HEK293 (cell line): ENCODE measurements at regions not wholly inside any gene's neighbourhood (a gene's known extent, or its start where the extent isn't known, plus 50 kb on each side); places are given as distances from the start of the nearest gene placed in this dataset.

Experiments
- KLF10 ChIP-seq: fragments of 450-650 bp; IDR thresholded peaks from 2 replicates; pipeline ENCODE4 v1.5.1; 2018; ENCODE audit warnings: missing biosample characterization, mild to moderate bottlenecking, missing genetic modification characterization
- MEIS1 ChIP-seq: sonication (generic); formaldehyde crosslinking; IDR thresholded peaks from 2 replicates; pipeline ENCODE4 v1.8.1; 2022; ENCODE audit warnings: missing genetic modification reagents, mild to moderate bottlenecking, borderline replicate concordance
- PRDM1 ChIP-seq: fragments of 450-650 bp; formaldehyde crosslinking; IDR thresholded peaks from 2 replicates; pipeline ENCODE4; 2016; ENCODE audit warnings: missing biosample characterization, missing genetic modification characterization
- ZBTB20 ChIP-seq: fragments of 450-650 bp; formaldehyde crosslinking; IDR thresholded peaks from 2 replicates; pipeline ENCODE4 v1.5.1; 2016; ENCODE audit warnings: missing biosample characterization, missing genetic modification characterization
- ZFP69B ChIP-seq: fragments of 450-650 bp; formaldehyde crosslinking; IDR thresholded peaks from 2 replicates; pipeline ENCODE4 v1.5.1; 2016; ENCODE audit warnings: missing biosample characterization, missing genetic modification characterization
- ZNF311 ChIP-seq: fragments of 450-650 bp; formaldehyde crosslinking; IDR thresholded peaks from 2 replicates; pipeline ENCODE4 v1.5.1; 2017; ENCODE audit warnings: missing biosample characterization, missing genetic modification characterization, borderline replicate concordance
- ZNF423 ChIP-seq: fragments of 450-650 bp; formaldehyde crosslinking; IDR thresholded peaks from 2 replicates; pipeline ENCODE4 v1.5.1; 2016; ENCODE audit warnings: missing biosample characterization, missing genetic modification characterization
- ZNF747 ChIP-seq: fragments of 450-650 bp; formaldehyde crosslinking; IDR thresholded peaks from 2 replicates; pipeline ENCODE4 v1.5.1; 2016; ENCODE audit warnings: missing biosample characterization, missing genetic modification characterization
- TF ChIP-seq, protein P1 (sequence below): fragments of 450-650 bp; formaldehyde crosslinking; IDR thresholded peaks from 2 replicates; pipeline ENCODE4 v1.5.1; 2016; ENCODE audit warnings: missing biosample characterization, missing genetic modification characterization
- TF ChIP-seq, protein P2 (sequence below): fragments of 450-650 bp; formaldehyde crosslinking; IDR thresholded peaks from 2 replicates; pipeline ENCODE4 v1.5.1; 2016; ENCODE audit warnings: missing biosample characterization, missing genetic modification characterization
- TF ChIP-seq, protein P3 (sequence below): fragments of 450-650 bp; formaldehyde crosslinking; IDR thresholded peaks from 2 replicates; pipeline ENCODE4 v1.5.1; 2017; ENCODE audit warnings: missing biosample characterization, missing genetic modification characterization
- TF ChIP-seq, protein P4 (sequence below): fragments of 450-650 bp; formaldehyde crosslinking; IDR thresholded peaks from 2 replicates; pipeline ENCODE4 v1.5.1; 2017; ENCODE audit warnings: missing biosample characterization, missing genetic modification characterization

DNA sequence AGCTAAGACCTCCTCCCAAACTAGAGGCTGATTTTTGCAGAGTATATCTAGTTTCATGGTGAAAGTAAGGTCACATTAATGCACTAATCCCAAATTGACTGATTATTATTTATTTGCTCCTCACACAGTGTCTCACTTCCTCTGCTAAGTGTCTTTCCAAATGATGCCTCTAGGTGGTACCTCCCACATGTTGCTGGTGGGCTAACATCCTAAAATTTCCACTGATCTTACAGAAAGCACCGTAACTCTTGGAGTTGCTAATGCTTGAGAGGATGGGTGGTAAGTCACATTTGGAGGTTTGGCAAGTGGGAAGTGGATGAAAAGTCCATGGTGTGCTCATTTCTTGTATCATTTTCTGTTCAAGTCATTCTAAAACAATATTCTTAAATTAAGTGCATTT is 428.7 kb upstream of the GYPC start:
- no peak for TF ChIP-seq MEIS1 (CRISPR knock-in tag)
- TF ChIP-seq ZNF423 = no peak
- TF ChIP-seq, protein P1, sequence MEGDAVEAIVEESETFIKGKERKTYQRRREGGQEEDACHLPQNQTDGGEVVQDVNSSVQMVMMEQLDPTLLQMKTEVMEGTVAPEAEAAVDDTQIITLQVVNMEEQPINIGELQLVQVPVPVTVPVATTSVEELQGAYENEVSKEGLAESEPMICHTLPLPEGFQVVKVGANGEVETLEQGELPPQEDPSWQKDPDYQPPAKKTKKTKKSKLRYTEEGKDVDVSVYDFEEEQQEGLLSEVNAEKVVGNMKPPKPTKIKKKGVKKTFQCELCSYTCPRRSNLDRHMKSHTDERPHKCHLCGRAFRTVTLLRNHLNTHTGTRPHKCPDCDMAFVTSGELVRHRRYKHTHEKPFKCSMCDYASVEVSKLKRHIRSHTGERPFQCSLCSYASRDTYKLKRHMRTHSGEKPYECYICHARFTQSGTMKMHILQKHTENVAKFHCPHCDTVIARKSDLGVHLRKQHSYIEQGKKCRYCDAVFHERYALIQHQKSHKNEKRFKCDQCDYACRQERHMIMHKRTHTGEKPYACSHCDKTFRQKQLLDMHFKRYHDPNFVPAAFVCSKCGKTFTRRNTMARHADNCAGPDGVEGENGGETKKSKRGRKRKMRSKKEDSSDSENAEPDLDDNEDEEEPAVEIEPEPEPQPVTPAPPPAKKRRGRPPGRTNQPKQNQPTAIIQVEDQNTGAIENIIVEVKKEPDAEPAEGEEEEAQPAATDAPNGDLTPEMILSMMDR = no peak
- TF ChIP-seq, protein P2, sequence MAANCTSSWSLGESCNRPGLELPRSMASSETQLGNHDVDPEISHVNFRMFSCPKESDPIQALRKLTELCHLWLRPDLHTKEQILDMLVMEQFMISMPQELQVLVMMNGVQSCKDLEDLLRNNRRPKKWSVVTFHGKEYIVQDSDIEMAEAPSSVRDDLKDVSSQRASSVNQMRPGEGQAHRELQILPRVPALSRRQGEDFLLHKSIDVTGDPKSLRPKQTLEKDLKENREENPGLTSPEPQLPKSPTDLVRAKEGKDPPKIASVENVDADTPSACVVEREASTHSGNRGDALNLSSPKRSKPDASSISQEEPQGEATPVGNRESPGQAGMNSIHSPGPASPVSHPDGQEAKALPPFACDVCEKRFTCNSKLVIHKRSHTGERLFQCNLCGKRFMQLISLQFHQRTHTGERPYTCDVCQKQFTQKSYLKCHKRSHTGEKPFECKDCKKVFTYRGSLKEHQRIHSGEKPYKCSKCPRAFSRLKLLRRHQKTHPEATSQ (tag by site-specific recombination) = no peak
- TF ChIP-seq ZNF747 (tag by site-specific recombination) = no peak
- TF ChIP-seq ZBTB20 (tag by site-specific recombination) = no peak
- TF ChIP-seq ZNF311 (tag by site-specific recombination) = no peak
- TF ChIP-seq, protein P3, sequence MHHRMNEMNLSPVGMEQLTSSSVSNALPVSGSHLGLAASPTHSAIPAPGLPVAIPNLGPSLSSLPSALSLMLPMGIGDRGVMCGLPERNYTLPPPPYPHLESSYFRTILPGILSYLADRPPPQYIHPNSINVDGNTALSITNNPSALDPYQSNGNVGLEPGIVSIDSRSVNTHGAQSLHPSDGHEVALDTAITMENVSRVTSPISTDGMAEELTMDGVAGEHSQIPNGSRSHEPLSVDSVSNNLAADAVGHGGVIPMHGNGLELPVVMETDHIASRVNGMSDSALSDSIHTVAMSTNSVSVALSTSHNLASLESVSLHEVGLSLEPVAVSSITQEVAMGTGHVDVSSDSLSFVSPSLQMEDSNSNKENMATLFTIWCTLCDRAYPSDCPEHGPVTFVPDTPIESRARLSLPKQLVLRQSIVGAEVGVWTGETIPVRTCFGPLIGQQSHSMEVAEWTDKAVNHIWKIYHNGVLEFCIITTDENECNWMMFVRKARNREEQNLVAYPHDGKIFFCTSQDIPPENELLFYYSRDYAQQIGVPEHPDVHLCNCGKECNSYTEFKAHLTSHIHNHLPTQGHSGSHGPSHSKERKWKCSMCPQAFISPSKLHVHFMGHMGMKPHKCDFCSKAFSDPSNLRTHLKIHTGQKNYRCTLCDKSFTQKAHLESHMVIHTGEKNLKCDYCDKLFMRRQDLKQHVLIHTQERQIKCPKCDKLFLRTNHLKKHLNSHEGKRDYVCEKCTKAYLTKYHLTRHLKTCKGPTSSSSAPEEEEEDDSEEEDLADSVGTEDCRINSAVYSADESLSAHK (tag by site-specific recombination) = no peak
- TF ChIP-seq, protein P4, sequence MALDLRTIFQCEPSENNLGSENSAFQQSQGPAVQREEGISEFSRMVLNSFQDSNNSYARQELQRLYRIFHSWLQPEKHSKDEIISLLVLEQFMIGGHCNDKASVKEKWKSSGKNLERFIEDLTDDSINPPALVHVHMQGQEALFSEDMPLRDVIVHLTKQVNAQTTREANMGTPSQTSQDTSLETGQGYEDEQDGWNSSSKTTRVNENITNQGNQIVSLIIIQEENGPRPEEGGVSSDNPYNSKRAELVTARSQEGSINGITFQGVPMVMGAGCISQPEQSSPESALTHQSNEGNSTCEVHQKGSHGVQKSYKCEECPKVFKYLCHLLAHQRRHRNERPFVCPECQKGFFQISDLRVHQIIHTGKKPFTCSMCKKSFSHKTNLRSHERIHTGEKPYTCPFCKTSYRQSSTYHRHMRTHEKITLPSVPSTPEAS (tag by site-specific recombination) = no peak
- TF ChIP-seq PRDM1 (tag by site-specific recombination) = no peak
- TF ChIP-seq KLF10 = no peak
- no peak for TF ChIP-seq ZFP69B (tag by site-specific recombination)
